HG03139 (cell line): ENCODE measurements at regions not wholly inside any gene's neighbourhood (a gene's known extent, or its start where the extent isn't known, plus 50 kb on each side); places are given as distances from the start of the nearest gene placed in this dataset.
A peak's percentile ranks its signal among the peaks of the same experiment; 100 is the strongest.
"Not testable (repeated sequence)": the region's sequence is repeated elsewhere in the genome, so short reads cannot be mapped to it uniquely, and the experiment has no call there.

Experiments used
- ATAC-seq: cut with Tn5 transposase; IDR thresholded peaks from one replicate; pipeline ENCODE4 v1.9.1; 2021; ENCODE audit not compliant: unreplicated experiment

GRCh38 chr9:110008663-110009062 is 199.3 kb downstream of the C9orf152 start:
- ATAC-seq = no peak

- no peak for ATAC-seq
These were observed 196.2 kb downstream of the C9orf152 start for GRCh38 chr9:110011628-110012320.

- no peak for ATAC-seq
These were observed 194.9 kb downstream of the C9orf152 start for GRCh38 chr9:110013064-110013463.

- ATAC-seq = no peak
These were observed 192.2 kb downstream of the C9orf152 start for GRCh38 chr9:110015759-110016158.

- ATAC-seq = no peak
These were observed 191.6 kb downstream of the C9orf152 start for GRCh38 chr9:110016340-110016739.

GRCh38 chr9:110020216-110020615 is 187.7 kb downstream of the C9orf152 start:
- ATAC-seq = not testable (repeated sequence)

GRCh38 chr9:110021891-110022290 is 186.1 kb downstream of the C9orf152 start:
- ATAC-seq = peak; percentile 88

GRCh38 chr9:110023221-110023620 is 184.7 kb downstream of the C9orf152 start:
- not testable (repeated sequence) for ATAC-seq

- ATAC-seq = no peak
These were observed 182.3 kb downstream of the C9orf152 start for GRCh38 chr9:110025551-110026170.

GRCh38 chr9:110027671-110028081 is 180.3 kb downstream of the C9orf152 start:
- ATAC-seq = no peak

- no peak for ATAC-seq
These were observed 179.7 kb downstream of the C9orf152 start for GRCh38 chr9:110028271-110028670.

GRCh38 chr9:110028676-110029075 is 179.3 kb downstream of the C9orf152 start:
- no peak for ATAC-seq

- ATAC-seq = no peak
These were observed 178.5 kb downstream of the C9orf152 start for GRCh38 chr9:110029429-110029955.

GRCh38 chr9:110029956-110030480 is 177.9 kb downstream of the C9orf152 start:
- ATAC-seq = no peak

GRCh38 chr9:110030632-110031031 is 177.3 kb downstream of the C9orf152 start:
- no peak for ATAC-seq

- ATAC-seq = no peak
These were observed 176.3 kb downstream of the C9orf152 start for GRCh38 chr9:110031511-110032173.

- not testable (repeated sequence) for ATAC-seq
These were observed 175.4 kb downstream of the C9orf152 start for GRCh38 chr9:110032532-110032931.

GRCh38 chr9:110033869-110034268 is 174.1 kb downstream of the C9orf152 start:
- no peak for ATAC-seq

- no peak for ATAC-seq
These were observed 171.7 kb downstream of the C9orf152 start for GRCh38 chr9:110036286-110036685.

GRCh38 chr9:110040788-110041187 is 167.2 kb downstream of the C9orf152 start:
- ATAC-seq = no peak

GRCh38 chr9:110041452-110041851 is 166.5 kb downstream of the C9orf152 start:
- no peak for ATAC-seq
